ENCODE measurements at regions not wholly inside any gene's neighbourhood (a gene's known extent, or its start where the extent isn't known, plus 50 kb on each side); places are given as distances from the start of the nearest gene placed in this dataset.
"Not testable (repeated sequence)": the region's sequence is repeated elsewhere in the genome, so short reads cannot be mapped to it uniquely, and the experiment has no call there.

- DNase-seq = no peak
- POLR2A ChIA-PET = no interaction called here
- peaks cover 22% of the 10 kb centered on the region for H3K27me3 Mint-ChIP-seq
- ATAC-seq (ENCODE audit: low read depth) = no peak
- no peak overlapping the region for H3K4me3 Mint-ChIP-seq
- TF ChIP-seq CTCF (IDR thresholded peaks at IDR 0.05) = no peak
- CTCF ChIA-PET = no interaction called here
- H3K9me3 Mint-ChIP-seq = peaks cover 16% of the 10 kb centered on the region
- no peaks in the 10 kb centered on the region for H3K36me3 Mint-ChIP-seq (ENCODE audit: low read depth)
- intact Hi-C loops (cut with micrococcal nuclease) = no loop called here
- H3K27ac Mint-ChIP-seq = no peak overlapping the region
- no peaks in the 10 kb centered on the region for H3K4me1 Mint-ChIP-seq
Observed at GRCh38 chr1:157334041-157334440, 195.8 kb upstream of the ETV3 start.

GRCh38 chr1:157330177-157330576 lies 192.0 kb upstream of the ETV3 start:
- H3K4me1 Mint-ChIP-seq; intact Hi-C loops (cut with micrococcal nuclease); H3K27ac Mint-ChIP-seq; CTCF ChIA-PET; H3K4me3 Mint-ChIP-seq; H3K36me3 Mint-ChIP-seq (ENCODE audit: low read depth); ATAC-seq (ENCODE audit: low read depth); DNase-seq; POLR2A ChIA-PET; H3K9me3 Mint-ChIP-seq: not testable (repeated sequence)
- H3K27me3 Mint-ChIP-seq = peaks cover 22% of the 10 kb centered on the region

GRCh38 chr1:157328120-157328519 lies 189.9 kb upstream of the ETV3 start:
- H3K4me1 Mint-ChIP-seq; ATAC-seq (ENCODE audit: low read depth); DNase-seq; POLR2A ChIA-PET; H3K36me3 Mint-ChIP-seq (ENCODE audit: low read depth); CTCF ChIA-PET; intact Hi-C loops (cut with micrococcal nuclease); H3K4me3 Mint-ChIP-seq; H3K27ac Mint-ChIP-seq: not testable (repeated sequence)
- H3K27me3 Mint-ChIP-seq = peaks cover 23% of the 10 kb centered on the region
- H3K9me3 Mint-ChIP-seq = peaks cover 15% of the 10 kb centered on the region

GRCh38 chr1:157326173-157326859 lies 188.1 kb upstream of the ETV3 start:
- POLR2A ChIA-PET = no interaction called here
- CTCF ChIA-PET = no interaction called here
- no peak for TF ChIP-seq CTCF (IDR thresholded peaks at IDR 0.05)
- no peak for DNase-seq
- intact Hi-C loops (cut with micrococcal nuclease) = no loop called here
- H3K9me3 Mint-ChIP-seq = peaks cover 15% of the 10 kb centered on the region
- H3K27ac Mint-ChIP-seq = no peak overlapping the region
- H3K36me3 Mint-ChIP-seq (ENCODE audit: low read depth) = no peaks in the 10 kb centered on the region
- no peak for ATAC-seq (ENCODE audit: low read depth)
- no peaks in the 10 kb centered on the region for H3K4me1 Mint-ChIP-seq
- peaks cover 29% of the 10 kb centered on the region for H3K27me3 Mint-ChIP-seq
- H3K4me3 Mint-ChIP-seq = no peak overlapping the region

GRCh38 chr1:157325220-157325619 lies 187.0 kb upstream of the ETV3 start:
- DNase-seq (no peak), ATAC-seq (ENCODE audit: low read depth) (no peak)
- Mint-ChIP-seq H3K27ac (no peak overlapping the region), H3K4me1 (no peaks in the 10 kb centered on the region), H3K4me3 (no peak overlapping the region), H3K36me3 (ENCODE audit: low read depth) (no peaks in the 10 kb centered on the region), H3K9me3 (peaks cover 14% of the 10 kb centered on the region), H3K27me3 (peaks cover 34% of the 10 kb centered on the region)
- TF ChIP-seq CTCF (IDR thresholded peaks at IDR 0.05) = no peak
- intact Hi-C loops (cut with micrococcal nuclease) = no loop called here
- CTCF ChIA-PET = no interaction called here
- POLR2A ChIA-PET = no interaction called here

- Mint-ChIP-seq H3K27me3 (peaks cover 35% of the 10 kb centered on the region), H3K9me3 (peaks cover 33% of the 10 kb centered on the region)
- H3K27ac Mint-ChIP-seq; H3K4me1 Mint-ChIP-seq; H3K36me3 Mint-ChIP-seq (ENCODE audit: low read depth); intact Hi-C loops (cut with micrococcal nuclease); POLR2A ChIA-PET; ATAC-seq (ENCODE audit: low read depth); CTCF ChIA-PET; DNase-seq; H3K4me3 Mint-ChIP-seq: not testable (repeated sequence)
Observed at GRCh38 chr1:157321972-157322371, 183.8 kb upstream of the ETV3 start.

GRCh38 chr1:157319567-157319966 lies 181.4 kb upstream of the ETV3 start:
- intact Hi-C loops (cut with micrococcal nuclease) = no loop called here
- no peak for TF ChIP-seq CTCF (IDR thresholded peaks at IDR 0.05)
- peaks cover 33% of the 10 kb centered on the region for H3K9me3 Mint-ChIP-seq
- peaks cover 24% of the 10 kb centered on the region for H3K27me3 Mint-ChIP-seq
- H3K4me3 Mint-ChIP-seq = no peak overlapping the region
- no peak for ATAC-seq (ENCODE audit: low read depth)
- peaks cover 4% of the 10 kb centered on the region for H3K36me3 Mint-ChIP-seq (ENCODE audit: low read depth)
- H3K27ac Mint-ChIP-seq = no peak overlapping the region
- no peak for DNase-seq
- ChIA-PET CTCF (no interaction called here), POLR2A (no interaction called here)
- no peaks in the 10 kb centered on the region for H3K4me1 Mint-ChIP-seq

- CTCF ChIA-PET; H3K27ac Mint-ChIP-seq; intact Hi-C loops (cut with micrococcal nuclease); H3K36me3 Mint-ChIP-seq (ENCODE audit: low read depth); POLR2A ChIA-PET; ATAC-seq (ENCODE audit: low read depth); H3K4me3 Mint-ChIP-seq; H3K4me1 Mint-ChIP-seq; DNase-seq: not testable (repeated sequence)
- H3K27me3 Mint-ChIP-seq = peaks cover 30% of the 10 kb centered on the region
- H3K9me3 Mint-ChIP-seq = peaks cover 30% of the 10 kb centered on the region
Observed at GRCh38 chr1:157317229-157317628, 179.0 kb upstream of the ETV3 start.

Measured in activated B cell treated with CpG ODN at 0.5 μM for 24 hours (primary cell).